NCI-H146 treated with DMSO at 0.1 percent for 48 hours (cell line): ENCODE measurements at regions not wholly inside any gene's neighbourhood (a gene's known extent, or its start where the extent isn't known, plus 50 kb on each side); places are given as distances from the start of the nearest gene placed in this dataset.
"Not testable (repeated sequence)": the region's sequence is repeated elsewhere in the genome, so short reads cannot be mapped to it uniquely, and the experiment has no call there.

Experiments used
- DNase-seq: peaks from one replicate; lab custom pipeline; 2025; ENCODE audit not compliant: unreplicated experiment; lab: John Stamatoyannopoulos, UW

DNA sequence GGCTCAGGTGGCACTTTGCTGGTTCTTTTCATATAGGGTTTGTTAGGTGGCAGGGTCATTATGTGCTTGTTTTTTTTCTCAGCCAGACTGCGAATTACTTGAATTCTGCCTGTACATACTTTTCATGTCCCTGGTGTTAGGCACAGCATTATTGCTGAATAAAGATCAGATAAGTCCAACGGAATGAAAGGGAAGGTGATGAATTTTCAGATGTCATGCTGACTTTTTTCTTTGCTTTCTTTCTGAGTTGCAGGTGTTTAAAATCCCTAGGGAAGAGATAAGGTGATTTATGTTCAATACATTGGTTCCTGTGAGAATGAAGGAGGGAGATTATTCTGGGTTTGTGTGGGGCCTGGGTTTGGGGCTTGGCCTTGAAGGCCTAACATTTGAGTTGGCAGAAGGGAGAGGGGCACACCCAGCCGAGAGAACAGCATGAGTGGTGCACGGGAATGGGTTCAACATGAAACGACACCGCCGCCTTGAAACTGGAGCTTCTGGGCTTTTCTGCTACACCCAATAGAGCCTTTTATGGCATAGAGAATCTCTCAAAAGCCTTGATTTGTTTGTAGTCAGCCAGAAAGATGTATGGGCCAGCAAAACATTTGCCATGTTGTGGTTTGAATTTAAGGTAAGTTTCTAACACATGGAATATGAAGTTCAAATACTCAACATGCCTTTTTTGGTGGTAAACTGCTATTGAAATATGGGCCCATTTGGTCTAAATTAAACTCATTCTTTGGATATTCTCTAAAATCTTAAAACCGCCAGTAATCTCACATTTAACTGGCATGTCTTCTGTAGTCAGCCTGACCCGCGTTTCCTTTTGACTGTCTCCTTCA, 477.0 kb downstream of the PCNX1 start:
- DNase-seq: no peak

DNA sequence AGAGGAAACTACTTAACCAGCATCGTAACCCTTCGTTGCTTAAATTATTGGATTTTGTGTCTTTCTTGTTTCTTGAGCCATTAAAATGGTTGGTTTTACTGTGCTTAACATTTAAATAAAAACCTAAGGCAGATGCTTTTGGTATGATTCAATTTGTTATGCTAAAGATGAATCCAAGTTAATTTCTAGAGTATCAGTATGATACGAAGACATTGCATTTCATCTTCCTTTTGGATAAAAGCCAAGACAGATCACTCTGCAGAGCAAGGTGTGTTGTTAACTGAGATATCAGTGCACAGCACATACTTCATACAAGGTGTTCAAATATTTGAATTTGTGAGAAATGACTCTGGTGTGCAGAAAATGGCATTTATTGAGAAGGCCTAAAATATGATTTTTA, 480.5 kb downstream of the PCNX1 start:
- DNase-seq: no peak

DNA sequence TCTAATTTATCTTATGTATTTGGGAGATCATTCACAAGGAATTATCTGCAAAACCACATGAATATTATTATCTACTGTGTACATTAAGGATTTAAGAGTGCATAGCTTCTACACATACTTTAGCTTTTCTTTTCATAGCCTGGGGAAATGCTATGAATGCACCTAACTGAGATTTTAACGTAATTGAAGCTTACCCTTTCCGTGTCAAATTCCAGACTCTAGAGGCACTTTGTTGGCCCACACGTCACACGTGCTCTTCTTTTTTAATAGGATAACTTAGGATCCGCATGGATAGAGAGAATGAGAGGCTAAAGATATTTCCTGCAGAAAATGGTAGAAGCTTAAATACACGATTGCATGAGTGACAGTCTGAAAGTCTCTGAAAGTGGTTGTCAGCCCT, 481.1 kb downstream of the PCNX1 start:
- DNase-seq: no peak

DNA sequence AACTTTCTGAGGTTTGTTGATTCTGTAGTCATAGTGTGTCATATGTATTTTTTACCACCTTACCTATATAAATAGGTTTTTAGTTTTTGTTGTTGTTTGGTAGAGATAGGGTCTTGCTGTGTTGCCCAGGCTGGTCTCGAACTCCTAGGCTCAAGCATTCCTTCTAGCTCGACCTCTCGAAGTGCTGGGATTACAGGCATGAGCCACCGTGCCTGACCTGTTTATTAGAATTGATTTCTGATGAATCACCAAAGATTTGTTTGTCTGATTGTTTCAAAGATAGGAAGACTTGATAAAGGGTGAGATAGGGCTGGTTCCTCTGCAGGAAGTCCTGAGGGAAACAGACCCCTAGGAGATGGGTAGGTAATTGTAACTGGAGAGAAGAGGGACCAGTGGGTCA, 481.6 kb downstream of the PCNX1 start:
- DNase-seq: no peak

DNA sequence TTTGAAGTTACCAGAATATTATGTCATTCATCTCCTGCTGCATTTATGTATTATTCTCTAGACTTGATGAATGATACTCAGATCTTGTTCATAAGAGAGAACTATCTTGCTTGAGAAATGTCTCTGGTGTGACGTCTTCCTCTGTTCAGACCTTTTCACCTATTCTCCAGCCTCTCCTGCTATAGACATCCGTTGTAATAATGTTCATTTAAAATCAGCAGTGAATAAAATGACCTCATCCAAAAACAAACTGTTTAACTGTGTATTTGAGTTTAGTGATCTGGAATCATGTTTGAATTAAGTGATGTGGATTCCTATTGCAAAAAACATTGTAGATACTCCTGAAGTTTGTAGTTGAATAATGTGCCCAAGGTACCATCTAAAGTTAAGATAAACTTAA, 487.1 kb downstream of the PCNX1 start:
- no peak for DNase-seq

DNA sequence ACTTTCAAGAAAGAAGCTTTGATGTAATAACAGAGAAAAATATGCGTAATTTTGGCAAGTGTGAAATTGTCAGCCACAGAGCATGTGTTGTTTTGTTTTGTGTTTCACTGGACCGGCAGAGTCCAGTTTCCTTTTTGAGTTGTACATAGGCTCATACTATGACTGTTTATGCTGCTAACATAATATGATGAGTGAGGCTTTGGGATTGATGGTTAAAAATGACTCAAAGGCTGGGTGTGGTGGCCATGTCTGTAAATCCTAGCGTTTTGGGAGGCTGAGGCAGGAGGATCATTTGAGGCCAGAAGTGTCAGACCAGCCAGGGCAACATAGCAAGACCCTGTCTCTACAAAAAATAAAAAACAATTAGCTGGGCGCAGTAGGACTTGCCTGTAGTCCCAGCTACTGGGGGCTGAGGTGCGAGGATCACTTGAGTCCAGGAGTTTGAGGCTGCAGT, 487.9 kb downstream of the PCNX1 start:
- DNase-seq: no peak

DNA sequence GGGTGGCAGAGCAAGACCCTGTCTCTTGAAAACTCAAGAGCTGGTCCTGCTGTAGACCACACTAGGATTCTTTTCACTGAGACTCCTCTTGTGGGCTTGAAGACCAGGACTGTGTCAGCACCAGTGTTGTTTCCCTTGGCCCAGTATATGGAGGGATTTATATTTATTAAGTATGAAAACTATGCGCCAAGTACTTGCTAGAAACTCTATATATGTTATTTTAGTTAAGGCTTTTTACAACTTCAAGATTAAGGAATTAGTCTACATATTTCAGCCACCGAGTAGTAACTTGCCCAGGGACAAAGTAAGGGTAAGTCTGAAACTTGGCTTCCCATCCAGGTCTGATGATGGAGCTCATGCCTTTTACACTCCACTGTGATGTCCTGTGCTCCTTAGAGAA, 488.4 kb downstream of the PCNX1 start:
- no peak for DNase-seq

DNA sequence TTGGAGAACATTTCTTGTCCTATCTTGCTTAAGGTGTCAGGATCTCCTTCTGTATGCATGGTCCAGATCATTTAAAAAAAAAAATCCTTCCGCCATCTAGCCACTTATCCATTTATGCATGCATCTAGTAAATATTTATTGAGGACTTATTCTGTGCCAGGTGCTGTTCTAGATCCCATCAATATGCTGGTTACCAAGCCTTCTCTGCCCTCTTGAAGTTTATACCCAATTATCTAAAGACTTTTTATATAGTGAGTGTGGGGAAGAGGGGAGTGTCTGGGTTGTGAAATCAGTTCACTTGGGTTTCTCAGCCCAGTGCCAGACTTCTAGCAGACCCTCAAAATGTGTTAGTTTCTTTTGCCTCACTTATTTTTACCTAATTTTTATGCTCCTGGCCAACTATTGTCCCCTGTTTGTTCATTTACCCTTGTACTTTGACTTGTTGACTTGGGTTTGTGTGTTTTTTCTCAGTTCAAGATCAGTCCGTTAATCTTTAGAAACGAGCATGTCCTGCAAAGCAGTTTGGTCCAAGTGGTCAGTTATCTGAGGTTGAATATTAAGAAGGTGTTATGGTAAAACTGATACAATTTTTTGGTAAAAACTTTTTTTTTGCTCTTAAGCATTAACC, 488.9 kb downstream of the PCNX1 start:
- no peak for DNase-seq

DNA sequence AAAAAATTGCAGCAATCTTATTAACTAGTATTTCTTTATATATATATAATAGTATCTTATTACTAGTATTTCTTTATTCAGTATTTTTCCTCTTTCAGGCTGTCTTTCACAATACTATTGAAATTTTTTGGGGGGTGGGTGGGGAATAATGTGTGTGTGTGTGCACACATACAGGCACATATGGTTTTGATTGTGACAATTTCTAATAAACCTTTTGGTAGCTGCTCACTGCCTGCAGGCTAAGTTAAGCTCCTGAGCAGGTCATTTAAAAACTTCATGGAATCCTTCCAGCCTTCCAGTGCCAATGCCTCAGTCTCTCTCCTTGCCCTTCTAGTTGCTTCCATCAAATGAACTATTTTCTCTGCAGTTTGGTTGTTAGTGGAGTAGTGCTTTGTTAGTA, 490.1 kb downstream of the PCNX1 start:
- DNase-seq: no peak

DNA sequence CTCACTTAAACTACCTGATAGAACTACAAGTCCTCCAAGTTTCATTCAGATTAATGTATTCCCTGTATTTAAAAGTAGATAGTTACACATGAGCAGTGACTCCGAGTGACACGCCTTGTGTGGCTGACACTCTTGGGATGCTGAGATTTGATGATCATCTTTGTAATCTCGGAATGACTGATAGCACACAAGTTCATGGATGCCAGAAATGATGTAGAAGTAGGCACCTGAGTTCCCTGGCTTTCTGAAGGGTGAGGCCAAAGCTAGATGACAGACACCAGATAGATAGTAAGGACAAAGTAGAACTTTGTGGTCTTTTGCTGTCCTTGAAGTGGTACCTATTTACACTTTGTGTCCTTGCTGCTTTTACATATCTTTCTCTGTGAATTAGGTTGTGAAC, 491.2 kb downstream of the PCNX1 start:
- no peak for DNase-seq

DNA sequence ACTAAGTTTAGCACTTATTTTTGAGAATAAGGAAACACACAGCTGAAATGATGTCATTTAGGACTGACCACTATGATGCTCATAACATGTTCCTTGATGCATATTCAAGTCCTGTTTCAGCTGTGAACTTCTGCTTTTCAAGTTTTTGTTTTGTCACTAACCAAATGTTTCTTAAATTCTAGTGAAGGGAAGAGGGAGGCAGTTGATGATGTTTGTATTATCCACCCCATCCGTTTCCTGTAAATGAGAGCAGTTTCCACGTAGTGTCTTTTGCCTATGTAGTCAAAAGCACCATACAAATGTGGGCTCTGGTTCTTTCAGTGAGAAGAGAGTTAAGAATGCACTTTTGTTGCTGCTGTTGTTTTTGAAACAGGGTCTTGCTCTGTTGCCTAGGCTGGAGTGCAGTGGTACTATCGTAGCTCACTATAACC, 491.8 kb downstream of the PCNX1 start:
- DNase-seq: no peak

DNA sequence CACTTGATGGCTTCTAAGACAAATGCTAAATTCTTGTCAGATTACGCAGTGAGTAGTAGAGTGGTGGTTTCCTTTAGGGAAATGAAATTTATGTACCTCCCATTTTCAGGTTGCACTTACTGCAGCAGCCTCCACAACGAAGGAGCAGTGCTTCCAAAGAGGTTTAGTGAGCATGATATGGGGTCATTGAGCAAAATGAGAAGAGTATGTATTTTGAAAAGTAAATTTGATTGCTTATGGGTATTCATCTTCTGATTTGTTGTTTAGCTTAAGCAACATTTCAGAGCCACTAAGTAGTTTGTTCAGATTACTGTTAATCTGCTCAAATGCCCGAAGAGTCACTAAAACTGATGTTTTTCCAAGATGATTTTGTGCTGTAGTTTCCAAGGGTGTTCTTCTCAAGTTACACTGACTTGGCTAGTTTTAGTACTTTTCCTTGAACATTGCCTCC, 493.6 kb downstream of the PCNX1 start:
- DNase-seq: no peak

DNA sequence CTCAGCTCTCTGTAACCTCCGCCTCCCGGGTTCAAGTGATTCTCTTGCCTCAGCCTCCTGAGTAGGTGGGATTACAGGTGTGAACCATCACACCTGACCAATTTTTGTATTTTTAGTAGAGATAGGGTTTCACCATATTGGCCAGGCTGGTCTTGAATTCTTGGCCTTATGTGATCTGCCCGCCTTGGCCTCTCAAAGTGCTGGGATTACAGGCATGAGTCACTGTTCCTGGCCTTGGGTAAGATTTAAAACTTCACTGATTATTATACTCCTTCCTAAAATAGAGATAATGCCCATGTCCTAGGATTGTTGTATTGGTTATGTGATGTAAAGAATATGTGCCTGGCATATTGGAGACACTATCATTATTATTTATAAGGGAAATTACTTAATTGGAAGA, 495.2 kb downstream of the PCNX1 start:
- DNase-seq: not testable (repeated sequence)

DNA sequence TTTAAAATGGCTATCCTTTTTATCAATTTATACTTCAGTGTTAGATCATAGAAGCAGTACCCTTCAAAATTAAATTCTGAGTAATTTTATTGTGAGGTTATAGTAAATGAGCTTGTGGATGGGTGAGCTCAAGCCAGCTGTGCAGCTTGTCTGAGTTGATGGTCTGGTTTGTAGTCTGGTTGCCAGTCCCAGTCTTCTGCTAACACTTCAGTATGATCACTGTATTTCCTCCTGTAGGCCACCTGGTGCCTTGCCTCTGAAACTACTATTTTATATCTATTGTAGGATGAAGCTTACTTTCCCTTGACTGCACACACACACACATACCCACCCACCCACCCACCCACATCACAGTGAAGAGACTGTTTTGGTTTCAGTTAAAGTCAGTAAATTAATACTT, 496.4 kb downstream of the PCNX1 start:
- DNase-seq: no peak

DNA sequence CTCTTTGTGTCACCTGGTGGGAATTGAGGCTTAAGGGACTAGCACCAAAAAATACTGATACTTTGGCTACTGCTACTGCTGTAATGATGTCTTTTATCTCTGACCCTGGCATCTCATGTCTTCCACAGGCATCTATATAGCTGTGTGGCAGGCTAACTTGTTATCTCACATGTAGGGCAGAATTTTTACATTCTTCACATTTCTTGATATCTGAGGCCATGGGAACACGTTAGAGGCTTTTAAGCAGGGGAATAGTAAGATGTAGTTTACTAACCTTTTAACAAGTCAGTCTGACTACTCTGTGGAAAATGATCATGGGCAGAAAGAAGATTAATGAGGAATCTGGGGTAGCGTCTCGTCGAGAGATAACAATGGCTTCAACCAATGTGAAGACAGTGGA, 498.4 kb downstream of the PCNX1 start:
- DNase-seq: no peak

DNA sequence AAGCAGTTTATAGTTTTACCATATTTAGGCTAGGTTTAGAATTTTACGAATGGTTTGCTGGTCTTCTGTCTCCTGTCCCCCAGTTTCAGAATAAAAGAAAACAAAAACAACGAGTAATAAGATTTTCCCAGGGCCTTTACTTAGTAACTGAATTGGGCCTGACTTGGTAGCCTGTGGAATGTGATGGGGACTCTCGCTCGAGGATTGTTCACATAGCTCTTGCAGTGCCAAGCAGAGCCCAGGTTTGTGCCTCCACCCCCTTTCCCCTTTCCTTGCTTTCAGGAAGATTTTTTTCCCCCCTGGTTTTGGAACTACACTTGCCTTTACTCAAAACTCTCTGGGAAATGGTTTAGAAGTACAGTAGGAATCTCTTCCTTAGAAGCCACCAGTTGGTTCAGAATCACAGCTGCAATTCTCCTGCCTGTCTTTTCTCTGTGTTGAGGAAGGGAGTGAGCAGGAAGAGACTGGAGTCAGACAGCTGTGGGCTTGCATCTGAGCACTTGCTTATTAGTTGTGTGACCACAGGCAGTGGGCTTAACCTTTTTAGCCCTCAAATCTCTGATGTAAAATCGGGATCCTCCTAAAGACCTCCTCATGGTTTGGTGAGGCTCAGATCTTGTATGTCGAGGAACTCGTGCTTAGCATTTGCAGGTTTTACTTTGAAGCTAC, 501.2 kb downstream of the PCNX1 start:
- no peak for DNase-seq

DNA sequence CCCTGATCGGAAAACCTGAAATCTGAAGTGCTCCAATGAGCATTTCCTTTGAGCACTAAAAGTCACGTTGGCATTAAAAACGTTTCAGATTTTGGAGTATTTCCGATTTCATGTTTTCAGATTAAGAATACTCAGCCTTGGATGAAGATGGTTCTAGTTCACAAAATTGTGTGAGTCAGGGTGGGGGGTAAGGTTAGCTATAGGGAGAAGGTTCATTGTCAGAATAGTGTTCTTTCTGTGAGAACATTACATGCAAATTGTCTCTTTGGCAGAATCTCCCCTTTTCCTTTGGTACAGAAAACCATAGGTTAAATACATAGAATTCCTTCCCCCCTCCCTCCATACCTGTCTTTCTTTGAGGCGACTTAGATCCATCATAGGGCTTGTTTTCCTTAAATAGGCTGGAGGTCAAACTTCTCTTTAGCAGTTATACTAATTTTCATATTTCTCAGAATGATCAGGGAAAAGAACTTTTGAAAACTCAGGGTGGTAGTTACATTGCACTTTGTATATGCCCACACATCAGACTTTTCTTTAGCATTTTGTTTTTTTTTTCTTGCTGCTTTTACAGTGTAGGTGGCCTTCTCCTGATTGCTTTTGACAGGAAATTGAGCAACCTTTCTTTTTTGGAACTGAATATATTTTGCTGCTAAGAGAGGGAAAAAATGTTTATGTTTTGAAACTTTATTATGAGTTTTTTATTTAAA, 503.5 kb downstream of the PCNX1 start:
- DNase-seq: no peak

DNA sequence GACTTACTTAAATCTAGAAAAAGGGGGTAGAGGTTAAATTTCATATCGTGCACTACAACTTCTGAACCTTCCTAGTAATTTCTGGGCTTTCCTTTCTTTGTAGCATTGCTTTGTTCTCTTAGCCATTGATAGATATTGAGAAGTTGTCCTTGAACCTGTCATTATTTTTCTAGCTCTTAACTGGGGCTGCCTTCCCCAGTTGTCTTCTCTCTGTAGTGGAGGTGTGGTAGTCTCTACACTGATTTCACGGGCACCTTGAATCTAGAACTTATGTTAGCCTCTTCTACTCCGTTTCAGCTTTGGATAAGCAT, 504.0 kb downstream of the PCNX1 start:
- no peak for DNase-seq

DNA sequence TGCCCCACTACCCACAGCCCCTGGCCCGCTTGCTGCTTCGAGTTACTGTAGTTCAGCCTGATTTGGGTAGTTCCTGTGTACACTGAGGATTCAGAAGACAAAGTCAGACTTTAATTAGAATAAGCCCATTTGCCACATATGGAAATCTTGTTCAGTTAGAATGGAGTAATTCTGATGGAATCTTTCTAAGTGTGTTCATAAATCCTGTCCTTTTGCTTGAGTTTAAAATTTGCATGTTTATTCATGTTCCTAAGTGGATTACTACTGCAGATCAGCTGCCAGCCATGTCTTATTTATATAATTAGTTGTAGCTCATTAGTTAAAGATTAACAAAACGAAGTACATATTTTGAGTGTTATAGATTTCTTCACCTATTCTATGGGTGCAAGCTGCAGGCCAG, 504.5 kb downstream of the PCNX1 start:
- DNase-seq: no peak

DNA sequence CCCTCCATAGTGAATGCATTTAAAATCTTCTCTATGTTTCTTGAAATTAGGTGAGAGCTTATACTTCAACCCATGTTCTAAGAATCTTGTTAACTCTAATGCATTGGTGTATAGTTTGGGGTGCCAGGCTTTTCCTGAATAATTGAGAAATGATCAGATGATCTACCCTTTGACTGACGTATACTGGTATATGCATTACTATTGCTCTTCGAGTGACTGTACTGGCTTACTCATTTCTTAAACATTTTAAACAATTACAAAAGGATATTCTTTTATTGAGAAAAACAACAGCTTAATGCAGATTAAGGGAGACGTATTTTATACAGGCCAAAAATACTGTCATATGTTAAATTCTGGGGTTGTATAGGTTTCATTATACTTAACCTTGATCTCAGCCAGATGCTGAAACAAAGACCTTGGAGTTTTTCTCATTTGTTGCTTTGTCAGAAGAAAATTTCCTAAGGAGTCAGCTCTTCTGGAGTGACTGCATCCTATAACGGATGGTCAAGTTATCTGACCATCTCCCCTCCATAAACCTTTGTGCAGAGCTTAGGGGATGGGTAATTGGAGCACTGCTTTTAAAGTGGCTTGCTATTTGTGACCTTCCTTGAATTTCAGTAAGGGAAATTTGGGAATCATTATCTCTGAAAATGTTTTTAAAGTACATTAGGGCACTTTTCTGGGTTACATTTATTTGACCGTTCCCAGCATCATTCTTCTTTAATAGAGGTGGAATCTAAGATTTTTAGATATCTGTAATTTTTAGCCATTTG, 507.6 kb downstream of the PCNX1 start:
- DNase-seq: no peak

DNA sequence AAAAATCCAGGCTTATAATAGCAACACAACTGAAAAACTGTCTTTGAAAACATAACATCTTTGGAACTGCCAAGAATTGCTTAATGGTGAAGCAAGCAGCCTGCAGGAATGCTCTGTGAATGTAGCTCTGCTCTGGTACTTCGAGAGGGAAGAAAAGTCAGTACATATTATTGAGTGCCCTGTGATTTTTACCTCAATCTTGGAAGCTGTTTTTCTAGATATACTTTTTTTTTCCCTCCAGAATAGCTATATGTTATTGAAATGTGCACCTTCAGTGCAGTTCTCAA, 508.1 kb downstream of the PCNX1 start:
- DNase-seq: no peak
